OCI-LY3 (cell line): ENCODE measurements at regions not wholly inside any gene's neighbourhood (a gene's known extent, or its start where the extent isn't known, plus 50 kb on each side); places are given as distances from the start of the nearest gene placed in this dataset.

ENCODE experiments used
- H2AFZ ChIP-seq: fragments of 200-600, 300-600 bp; shearing (Covaris generic); 2 replicates; pipeline ENCODE4 v1.6.0; 2014; ENCODE audit warnings: antibody characterized with exemption, low read depth, low read length
- H3K27ac ChIP-seq: fragments of 200-600, 300-600 bp; sonication (generic); 2 replicates; pipeline ENCODE4 v1.5.1; 2014; ENCODE audit warnings: mild to moderate bottlenecking, low read length, moderate library complexity, mixed read lengths
- H3K27me3 ChIP-seq: fragments of 200-600, 300-600 bp; sonication (generic); 2 replicates; pipeline ENCODE4 v1.6.1; 2014; ENCODE audit warnings: low read depth, low read length, mixed read lengths
- H3K36me3 ChIP-seq: fragments of 200-600, 300-600 bp; sonication (generic); replicated peaks from 2 replicates; pipeline ENCODE3; 2014; ENCODE audit warnings: low read depth, low read length, mixed read lengths
- H3K4me1 ChIP-seq: fragments of 300-600, 200-600 bp; sonication (generic); 2 replicates; pipeline ENCODE4 v1.6.1; 2014; ENCODE audit warnings: low read length, mixed read lengths
- H3K4me2 ChIP-seq: fragments of 200-600, 300-600 bp; sonication (generic); 2 replicates; pipeline ENCODE4 v1.6.1; 2014; ENCODE audit warnings: low read length, mixed read lengths
- H3K4me3 ChIP-seq: fragments of 300-600, 200-600 bp; sonication (generic); 2 replicates; pipeline ENCODE4 v1.5.1; 2014; ENCODE audit warnings: antibody characterized with exemption, mild to moderate bottlenecking, low read length, moderate library complexity
- H3K79me2 ChIP-seq: fragments of 300-600, 200-600 bp; shearing (Covaris generic); 2 replicates; pipeline ENCODE4 v1.6.1; 2014; ENCODE audit warnings: mild to moderate bottlenecking, low read length, mixed read lengths
- H3K9ac ChIP-seq: fragments of 300-600, 200-600 bp; shearing (Covaris generic); 2 replicates; pipeline ENCODE4 v1.6.0; 2014; ENCODE audit warnings: mild to moderate bottlenecking, low read length, moderate library complexity
- H3K9me3 ChIP-seq: fragments of 200-600, 300-600 bp; shearing (Covaris generic); 2 replicates; pipeline ENCODE4 v1.6.1; 2014; ENCODE audit warnings: low read length, mixed read lengths; ENCODE audit not compliant: insufficient read depth
- H4K20me1 ChIP-seq: fragments of 200-600, 300-600 bp; sonication (generic); 2 replicates; pipeline ENCODE4 v1.6.1; 2016; ENCODE audit warnings: low read length, mixed read lengths; ENCODE audit not compliant: insufficient read depth
- CTCF ChIP-seq: fragments of 200-600, 300-600 bp; sonication (generic); IDR thresholded peaks from 2 replicates; pipeline ENCODE4 v1.5.1; 2014; ENCODE audit warnings: antibody characterized with exemption, low read length, low read depth
- EZH2phosphoT487 ChIP-seq: fragments of 200-600 bp; shearing (Covaris generic); IDR thresholded peaks from 2 replicates; pipeline ENCODE4 v1.6.1; 2018; ENCODE audit warnings: antibody characterized with exemption, mixed run types, low read depth

GRCh38 chr11:133694701-133695100 lies 150.6 kb downstream of the SPATA19 start:
- Histone ChIP-seq H3K27ac (no peak overlapping the region), H3K27me3 (no peaks in the 10 kb centered on the region), H3K79me2 (no peaks in the 10 kb centered on the region), H3K9ac (no peak overlapping the region), H2AFZ (no peak overlapping the region), H3K4me2 (no peak overlapping the region), H3K4me3 (no peak overlapping the region), H3K4me1 (no peaks in the 10 kb centered on the region), H4K20me1 (no peaks in the 10 kb centered on the region), H3K9me3 (no peaks in the 10 kb centered on the region), H3K36me3 (no peaks in the 10 kb centered on the region)
- TF ChIP-seq EZH2phosphoT487 (no peak), CTCF (no peak)

GRCh38 chr11:133693110-133693509 lies 152.2 kb downstream of the SPATA19 start:
- no peaks in the 10 kb centered on the region for H3K36me3 ChIP-seq
- H3K4me2 ChIP-seq: no peak overlapping the region
- H3K4me3 ChIP-seq: no peak overlapping the region
- TF ChIP-seq EZH2phosphoT487 (no peak), CTCF (no peak)
- H3K27me3 ChIP-seq: no peaks in the 10 kb centered on the region
- no peaks in the 10 kb centered on the region for H3K79me2 ChIP-seq
- no peaks in the 10 kb centered on the region for H3K4me1 ChIP-seq
- no peak overlapping the region for H3K9ac ChIP-seq
- no peak overlapping the region for H2AFZ ChIP-seq
- H4K20me1 ChIP-seq: no peaks in the 10 kb centered on the region
- H3K27ac ChIP-seq: no peak overlapping the region
- no peaks in the 10 kb centered on the region for H3K9me3 ChIP-seq

- H4K20me1 ChIP-seq: no peaks in the 10 kb centered on the region
- no peaks in the 10 kb centered on the region for H3K9me3 ChIP-seq
- no peak overlapping the region for H3K4me3 ChIP-seq
- no peak for TF ChIP-seq EZH2phosphoT487
- no peak for TF ChIP-seq CTCF
- no peaks in the 10 kb centered on the region for H3K79me2 ChIP-seq
- H3K27ac ChIP-seq: no peak overlapping the region
- no peak overlapping the region for H3K9ac ChIP-seq
- no peaks in the 10 kb centered on the region for H3K36me3 ChIP-seq
- H2AFZ ChIP-seq: no peak overlapping the region
- no peak overlapping the region for H3K4me2 ChIP-seq
- no peaks in the 10 kb centered on the region for H3K4me1 ChIP-seq
- no peaks in the 10 kb centered on the region for H3K27me3 ChIP-seq
Measured at GRCh38 chr11:133692126-133692934, 153.0 kb downstream of the SPATA19 start.

GRCh38 chr11:133687781-133688180 lies 155.5 kb upstream of the OPCML start:
- Histone ChIP-seq H3K36me3 (no peaks in the 10 kb centered on the region), H3K9me3 (no peaks in the 10 kb centered on the region), H3K4me1 (no peaks in the 10 kb centered on the region), H2AFZ (no peak overlapping the region), H4K20me1 (no peaks in the 10 kb centered on the region), H3K27ac (no peak overlapping the region), H3K27me3 (no peaks in the 10 kb centered on the region), H3K79me2 (no peaks in the 10 kb centered on the region), H3K4me2 (no peak overlapping the region), H3K4me3 (no peak overlapping the region), H3K9ac (no peak overlapping the region)
- TF ChIP-seq EZH2phosphoT487: no peak
- TF ChIP-seq CTCF: no peak
